ENCODE measurements at regions not wholly inside any gene's neighbourhood (a gene's known extent, or its start where the extent isn't known, plus 50 kb on each side); places are given as distances from the start of the nearest gene placed in this dataset.

- ChIA-PET POLR2A (no interaction called here), CTCF (no interaction called here)
- peaks cover 5% of the 10 kb centered on the region; the same call in 1 of the 2 replicates for H3K4me1 ChIP-seq (ENCODE audit: control insufficient read depth, insufficient read depth, low read length)
- TF ChIP-seq ZNF426 (tag by site-specific recombination; IDR thresholded peaks at IDR 0.05) (no peak), ZNF488 (tag by site-specific recombination; IDR thresholded peaks at IDR 0.05) (no peak), ZNF423 (tag by site-specific recombination; IDR thresholded peaks at IDR 0.05) (no peak), PRDM1 (tag by site-specific recombination; IDR thresholded peaks at IDR 0.05) (no peak), ZEB2 (tag by site-specific recombination; IDR thresholded peaks at IDR 0.05) (no peak)
- TF ChIP-seq, protein P1, sequence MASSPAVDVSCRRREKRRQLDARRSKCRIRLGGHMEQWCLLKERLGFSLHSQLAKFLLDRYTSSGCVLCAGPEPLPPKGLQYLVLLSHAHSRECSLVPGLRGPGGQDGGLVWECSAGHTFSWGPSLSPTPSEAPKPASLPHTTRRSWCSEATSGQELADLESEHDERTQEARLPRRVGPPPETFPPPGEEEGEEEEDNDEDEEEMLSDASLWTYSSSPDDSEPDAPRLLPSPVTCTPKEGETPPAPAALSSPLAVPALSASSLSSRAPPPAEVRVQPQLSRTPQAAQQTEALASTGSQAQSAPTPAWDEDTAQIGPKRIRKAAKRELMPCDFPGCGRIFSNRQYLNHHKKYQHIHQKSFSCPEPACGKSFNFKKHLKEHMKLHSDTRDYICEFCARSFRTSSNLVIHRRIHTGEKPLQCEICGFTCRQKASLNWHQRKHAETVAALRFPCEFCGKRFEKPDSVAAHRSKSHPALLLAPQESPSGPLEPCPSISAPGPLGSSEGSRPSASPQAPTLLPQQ (tag by site-specific recombination; IDR thresholded peaks at IDR 0.05) = no peak
- no peak overlapping the region for H3K27ac ChIP-seq (ENCODE audit: extremely low read depth, low read depth, low read length)
- no peak overlapping the region for H3K4me3 ChIP-seq (ENCODE audit: low read depth, low read length)
- H3K9me3 ChIP-seq (ENCODE audit: control insufficient read depth, insufficient read depth, low read depth, low read length) = no peaks in the 10 kb centered on the region
- H3K36me3 ChIP-seq (ENCODE audit: control insufficient read depth in 2 of 2, insufficient read depth in 1 of 2, low read length in 2 of 2) = no peaks in the 10 kb centered on the region; a peak in 1 of 3 replicates
These were observed 54.9 kb upstream of the TNRC6B start for GRCh38 chr22:40122792-40123191.

DNA sequence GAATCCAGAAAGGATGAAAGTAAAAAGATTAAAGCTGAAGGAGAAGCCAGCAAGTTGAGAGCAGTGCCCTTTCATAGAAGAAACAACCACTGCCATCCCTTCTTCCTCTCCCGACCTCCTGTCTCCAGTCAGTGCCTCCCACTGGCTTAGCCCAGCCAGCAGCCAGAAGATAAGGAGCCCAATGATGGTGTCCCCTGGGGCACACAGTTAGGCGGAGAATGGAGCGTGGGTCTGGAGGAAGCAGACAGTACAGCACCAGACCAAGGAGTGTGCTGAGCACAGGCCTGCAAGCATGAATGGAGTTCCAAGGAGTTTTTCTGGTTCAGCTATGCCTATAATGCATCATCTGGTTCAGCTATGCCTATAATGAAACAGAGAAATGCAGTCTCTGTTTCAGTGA lies 54.3 kb upstream of the TNRC6B start:
- Histone ChIP-seq H3K4me1 (ENCODE audit: control insufficient read depth, insufficient read depth, low read length) (peaks cover 5% of the 10 kb centered on the region; the same call in 1 of the 2 replicates), H3K9me3 (ENCODE audit: control insufficient read depth, insufficient read depth, low read depth, low read length) (no peaks in the 10 kb centered on the region), H3K27ac (ENCODE audit: extremely low read depth, low read depth, low read length) (no peak overlapping the region), H3K4me3 (ENCODE audit: low read depth, low read length) (no peak overlapping the region), H3K36me3 (ENCODE audit: control insufficient read depth in 2 of 2, insufficient read depth in 1 of 2, low read length in 2 of 2) (no peaks in the 10 kb centered on the region; a peak in 1 of 3 replicates)
- POLR2A ChIA-PET = interaction anchor here (0.7 kb wide), 1 partner anchor 21 kb away, joined by 6 read pairs; no protein-coding TSS in a partner anchor
- CTCF ChIA-PET = interaction anchor here (0.6 to 0.7 kb wide), 3 partner anchors 42 to 583 kb away, joined by 3 to 4 read pairs (median 3); no protein-coding TSS in a partner anchor
- TF ChIP-seq GLI4 (tag by site-specific recombination; IDR thresholded peaks at IDR 0.05) (no peak), ZFHX2 (tag by site-specific recombination; conservative IDR thresholded peaks at IDR 0.05) (peak; percentile 63; the same call in 1 of the 2 replicates), ZNF645 (tag by site-specific recombination; IDR thresholded peaks at IDR 0.05) (no peak), ZBTB11 (tag by site-specific recombination; conservative IDR thresholded peaks at IDR 0.05; ENCODE audit: low read depth) (no peak), ZNF362 (tag by site-specific recombination; IDR thresholded peaks at IDR 0.05) (no peak), BCL6B (tag by site-specific recombination; IDR thresholded peaks at IDR 0.05) (no peak), ZNF76 (tag by site-specific recombination; IDR thresholded peaks at IDR 0.05; ENCODE audit: borderline replicate concordance, low read depth) (no peak), ZIC2 (tag by site-specific recombination; IDR thresholded peaks at IDR 0.05) (peak; percentile 91), ZNF426 (tag by site-specific recombination; IDR thresholded peaks at IDR 0.05) (no peak), AEBP2 (tag by site-specific recombination; IDR thresholded peaks at IDR 0.05; ENCODE audit: borderline replicate concordance) (no peak), ZNF701 (tag by site-specific recombination; IDR thresholded peaks at IDR 0.05) (no peak), ZNF24 (tag by site-specific recombination; IDR thresholded peaks at IDR 0.05) (no peak), ZNF239 (tag by site-specific recombination; IDR thresholded peaks at IDR 0.05) (no peak), ZNF768 (tag by site-specific recombination; IDR thresholded peaks at IDR 0.05) (no peak)
- TF ChIP-seq, protein P2, sequence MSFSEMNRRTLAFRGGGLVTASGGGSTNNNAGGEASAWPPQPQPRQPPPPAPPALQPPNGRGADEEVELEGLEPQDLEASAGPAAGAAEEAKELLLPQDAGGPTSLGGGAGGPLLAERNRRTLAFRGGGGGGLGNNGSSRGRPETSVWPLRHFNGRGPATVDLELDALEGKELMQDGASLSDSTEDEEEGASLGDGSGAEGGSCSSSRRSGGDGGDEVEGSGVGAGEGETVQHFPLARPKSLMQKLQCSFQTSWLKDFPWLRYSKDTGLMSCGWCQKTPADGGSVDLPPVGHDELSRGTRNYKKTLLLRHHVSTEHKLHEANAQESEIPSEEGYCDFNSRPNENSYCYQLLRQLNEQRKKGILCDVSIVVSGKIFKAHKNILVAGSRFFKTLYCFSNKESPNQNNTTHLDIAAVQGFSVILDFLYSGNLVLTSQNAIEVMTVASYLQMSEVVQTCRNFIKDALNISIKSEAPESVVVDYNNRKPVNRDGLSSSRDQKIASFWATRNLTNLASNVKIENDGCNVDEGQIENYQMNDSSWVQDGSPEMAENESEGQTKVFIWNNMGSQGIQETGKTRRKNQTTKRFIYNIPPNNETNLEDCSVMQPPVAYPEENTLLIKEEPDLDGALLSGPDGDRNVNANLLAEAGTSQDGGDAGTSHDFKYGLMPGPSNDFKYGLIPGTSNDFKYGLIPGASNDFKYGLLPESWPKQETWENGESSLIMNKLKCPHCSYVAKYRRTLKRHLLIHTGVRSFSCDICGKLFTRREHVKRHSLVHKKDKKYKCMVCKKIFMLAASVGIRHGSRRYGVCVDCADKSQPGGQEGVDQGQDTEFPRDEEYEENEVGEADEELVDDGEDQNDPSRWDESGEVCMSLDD (tag by site-specific recombination; IDR thresholded peaks at IDR 0.05) = no peak
